CD4-positive, alpha-beta T cell treated with Interleukin-4 for 4 hours (primary cell): ENCODE measurements at regions not wholly inside any gene's neighbourhood (a gene's known extent, or its start where the extent isn't known, plus 50 kb on each side); places are given as distances from the start of the nearest gene placed in this dataset.

Experiments
- DNase-seq: peaks from one replicate; pipeline ENCODE4 v3.0.0-alpha.2; 2020

DNA sequence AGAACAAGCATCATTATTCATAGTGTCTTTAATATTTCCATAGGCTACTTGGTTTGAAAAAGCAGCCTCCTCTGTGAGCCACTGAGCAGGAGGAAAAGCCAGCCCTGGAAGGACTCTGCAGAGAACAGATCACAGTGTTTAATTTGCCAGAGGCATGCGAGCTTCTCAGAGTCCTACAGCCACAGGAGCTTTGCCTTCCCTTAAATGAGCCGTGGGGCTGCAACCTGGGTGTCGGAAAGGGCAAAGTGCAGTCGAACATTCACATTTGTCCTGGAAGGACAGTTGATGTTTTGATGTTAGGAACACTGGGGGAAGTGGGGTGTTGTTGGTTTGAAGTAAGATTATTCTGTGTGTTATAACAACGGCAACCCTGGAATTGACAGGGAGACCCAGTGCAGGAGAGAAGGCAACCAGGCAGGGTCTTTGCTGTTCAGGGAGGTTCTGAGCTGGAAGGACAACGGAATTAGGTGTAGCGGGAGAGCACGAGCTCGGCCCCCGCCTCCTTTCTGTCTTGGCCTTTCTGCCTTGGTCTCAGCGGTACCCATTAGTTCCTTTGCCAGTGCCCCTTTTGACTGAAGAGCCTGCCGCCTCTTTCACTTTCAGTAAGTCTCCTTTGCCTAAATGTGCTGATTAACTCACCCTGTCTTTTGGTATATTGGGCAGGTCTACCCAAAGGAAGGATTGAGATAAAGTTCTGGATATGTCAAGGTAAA is 192.3 kb upstream of the PITRM1 start:
- DNase-seq: no peak

GRCh38 chr10:3363311-3364045 is 190.9 kb upstream of the PITRM1 start:
- DNase-seq: no peak

GRCh38 chr10:3362394-3362793 is 189.8 kb upstream of the PITRM1 start:
- no peak for DNase-seq

DNA sequence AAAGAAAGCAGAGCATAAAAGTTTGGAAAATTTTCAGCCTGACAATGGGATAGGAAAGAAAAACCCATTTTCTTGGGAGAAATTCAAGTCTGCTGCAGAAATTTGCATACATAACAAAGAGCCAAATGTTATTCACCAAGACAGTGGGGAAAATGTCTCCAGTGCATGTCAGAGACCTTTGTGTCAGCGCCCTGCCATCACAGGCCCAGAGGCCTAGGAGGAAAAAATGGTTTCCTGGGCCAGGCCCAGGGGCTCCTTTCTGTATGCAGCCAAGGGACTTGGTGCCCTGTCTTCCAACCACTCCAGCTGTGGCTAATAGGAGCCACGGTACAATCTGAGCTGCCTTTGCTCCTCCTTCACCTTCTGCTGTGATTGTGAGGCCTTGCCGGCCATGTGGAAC is 189.1 kb upstream of the PITRM1 start:
- no peak for DNase-seq

GRCh38 chr10:3357737-3358136 is 185.2 kb upstream of the PITRM1 start:
- no peak for DNase-seq

DNA sequence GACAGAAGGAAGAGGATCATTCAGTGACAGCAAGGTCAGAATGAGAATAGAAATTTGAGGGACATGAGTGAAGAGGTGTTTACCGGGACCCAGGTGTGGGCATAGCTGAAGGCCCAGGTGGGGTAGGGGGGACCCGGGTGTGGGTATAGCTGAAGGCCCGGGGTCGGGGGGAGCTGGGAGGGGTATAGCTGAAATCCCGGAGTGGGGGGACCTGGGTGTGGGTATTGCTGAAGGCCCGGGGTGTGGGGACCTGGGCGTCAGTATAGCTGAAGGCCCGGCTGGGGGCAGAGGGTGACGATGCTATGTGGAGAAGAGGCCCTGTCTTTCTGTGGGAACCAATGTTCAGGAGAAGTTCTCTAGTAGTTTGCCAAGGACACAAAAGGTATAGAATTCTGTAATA is 183.0 kb upstream of the PITRM1 start:
- DNase-seq: no peak

- DNase-seq: no peak
Measured at GRCh38 chr10:3354174-3354900, 181.8 kb upstream of the PITRM1 start.

GRCh38 chr10:3353235-3353634 is 180.7 kb upstream of the PITRM1 start:
- no peak for DNase-seq

GRCh38 chr10:3350617-3351258 is 178.2 kb upstream of the PITRM1 start:
- DNase-seq: no peak

GRCh38 chr10:3350205-3350604 is 177.6 kb upstream of the PITRM1 start:
- no peak for DNase-seq

GRCh38 chr10:3348564-3348963 is 176.0 kb upstream of the PITRM1 start:
- DNase-seq: no peak

DNA sequence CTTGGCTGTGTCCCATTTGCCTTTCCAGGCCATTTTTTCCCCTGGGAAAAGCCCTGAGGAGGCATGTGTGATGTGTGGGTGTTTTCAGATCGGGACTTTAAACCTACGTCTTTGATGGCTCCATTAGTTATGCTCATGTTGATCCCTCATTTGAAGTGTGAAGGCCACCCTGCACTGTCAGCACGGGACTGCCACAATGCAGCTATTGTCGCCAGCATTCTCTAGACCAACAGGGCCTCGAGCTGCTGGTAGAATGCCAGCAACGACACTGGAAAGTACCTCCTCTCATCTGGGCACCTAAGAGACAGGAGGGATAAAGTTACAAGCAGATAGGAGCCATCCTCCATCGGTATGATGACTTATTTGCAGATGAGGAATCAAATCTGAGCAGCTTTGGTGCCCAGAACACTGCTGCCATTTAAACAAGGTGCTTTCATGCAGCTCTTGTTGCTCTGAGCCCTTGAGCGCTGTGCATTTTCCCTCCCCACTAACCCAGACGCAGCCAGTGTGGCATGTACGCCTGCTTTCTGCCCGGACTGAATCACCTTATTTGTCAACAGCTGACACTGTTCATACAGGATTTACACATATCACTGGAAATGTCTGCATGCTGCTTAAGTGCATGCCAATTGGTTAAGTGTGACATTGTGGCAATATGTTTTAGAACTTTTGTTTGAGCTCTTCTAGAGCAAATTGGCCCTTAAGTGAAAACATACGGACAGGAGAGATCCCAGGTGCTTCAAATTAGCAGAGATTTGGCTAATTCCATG is 175.0 kb upstream of the PITRM1 start:
- no peak for DNase-seq

- no peak for DNase-seq
Measured at GRCh38 chr10:3346851-3347250, 174.3 kb upstream of the PITRM1 start.

GRCh38 chr10:3342771-3343170 is 170.2 kb upstream of the PITRM1 start:
- DNase-seq: no peak

DNA sequence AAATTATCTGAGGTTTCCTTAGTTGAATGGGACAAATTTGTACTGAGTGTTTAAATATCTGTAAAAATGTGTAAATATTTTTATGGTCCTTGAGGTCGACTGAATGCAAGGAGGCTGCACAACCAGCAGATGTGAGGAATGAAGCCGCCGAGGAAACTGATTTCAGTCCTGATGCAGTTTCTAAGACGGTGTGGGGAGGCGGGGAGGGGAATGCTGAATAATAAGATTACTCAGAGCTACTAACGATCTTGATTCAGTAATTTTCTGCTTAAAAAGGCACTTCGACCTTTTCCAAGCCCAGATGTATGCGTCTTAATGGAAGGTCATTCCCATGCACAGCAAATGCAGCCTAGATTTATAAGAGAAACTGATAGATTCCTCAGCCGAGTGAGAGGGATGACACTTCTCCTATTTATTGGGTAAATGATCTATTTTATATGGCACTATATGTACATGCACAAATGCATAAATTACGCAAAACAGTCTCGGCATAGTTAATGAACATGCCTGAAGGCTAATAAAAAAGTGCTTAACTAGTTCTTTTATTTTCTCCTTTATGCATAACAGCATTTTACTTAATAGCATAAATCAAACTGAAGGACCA is 167.6 kb upstream of the PITRM1 start:
- DNase-seq: no peak

DNA sequence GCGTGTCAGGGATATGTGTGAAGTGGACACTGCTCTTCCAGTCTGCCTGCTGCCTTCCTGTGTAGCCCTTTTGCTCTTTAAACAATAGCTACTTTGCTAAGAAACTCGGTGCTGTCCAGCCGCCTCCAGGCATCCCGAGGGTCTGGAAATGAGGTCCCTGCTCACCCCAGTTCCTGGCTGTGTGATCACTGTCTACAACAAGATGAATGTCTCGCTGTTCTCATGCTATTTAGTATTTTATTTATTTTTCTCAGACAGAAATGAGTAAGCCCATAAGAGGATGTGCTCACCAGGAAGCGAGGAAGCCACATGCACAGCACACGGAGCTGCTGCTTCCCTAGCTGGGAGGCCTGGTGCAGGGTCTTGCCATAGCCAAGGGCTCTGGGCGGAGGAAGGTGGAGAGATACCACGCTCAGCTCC is 167.0 kb upstream of the PITRM1 start:
- DNase-seq: no peak

DNA sequence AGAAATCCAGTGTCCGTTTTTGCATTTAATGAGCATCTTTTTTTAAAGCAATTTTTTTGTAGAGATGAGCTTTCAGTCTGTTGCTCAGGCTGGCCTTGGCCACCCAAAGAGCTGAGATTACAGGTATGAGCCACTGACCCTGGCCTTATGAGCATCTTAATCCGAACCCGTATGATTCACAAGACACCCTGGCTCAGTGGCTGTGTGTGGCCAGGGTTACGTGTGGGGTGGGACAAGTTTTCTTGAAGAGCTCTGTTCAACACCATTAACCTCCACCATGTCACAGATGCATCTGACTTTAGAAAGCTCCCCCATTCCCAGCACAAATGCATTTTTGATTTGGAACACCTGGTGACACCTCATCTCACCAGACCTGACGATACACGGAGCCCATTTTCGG is 166.5 kb upstream of the PITRM1 start:
- no peak for DNase-seq

DNA sequence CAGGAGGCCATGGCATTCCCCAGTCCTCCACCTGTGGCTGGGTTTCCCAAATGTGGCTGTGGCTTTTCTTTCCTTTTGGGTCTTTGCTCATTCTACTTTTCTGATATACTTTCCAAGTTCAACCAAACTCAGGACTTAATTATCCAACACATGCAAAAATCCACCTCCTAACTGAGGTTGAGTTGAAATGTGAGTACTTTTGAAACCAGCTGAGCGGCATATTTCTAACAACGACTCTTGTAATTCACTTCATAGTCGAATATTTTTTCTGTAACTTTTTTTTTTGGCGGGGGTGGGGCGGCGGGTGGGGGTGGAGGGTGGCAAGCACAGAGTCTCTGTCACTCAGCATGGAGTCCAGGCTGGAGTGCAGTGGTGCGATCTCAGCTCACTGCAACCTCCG is 165.2 kb upstream of the PITRM1 start:
- DNase-seq: no peak

DNA sequence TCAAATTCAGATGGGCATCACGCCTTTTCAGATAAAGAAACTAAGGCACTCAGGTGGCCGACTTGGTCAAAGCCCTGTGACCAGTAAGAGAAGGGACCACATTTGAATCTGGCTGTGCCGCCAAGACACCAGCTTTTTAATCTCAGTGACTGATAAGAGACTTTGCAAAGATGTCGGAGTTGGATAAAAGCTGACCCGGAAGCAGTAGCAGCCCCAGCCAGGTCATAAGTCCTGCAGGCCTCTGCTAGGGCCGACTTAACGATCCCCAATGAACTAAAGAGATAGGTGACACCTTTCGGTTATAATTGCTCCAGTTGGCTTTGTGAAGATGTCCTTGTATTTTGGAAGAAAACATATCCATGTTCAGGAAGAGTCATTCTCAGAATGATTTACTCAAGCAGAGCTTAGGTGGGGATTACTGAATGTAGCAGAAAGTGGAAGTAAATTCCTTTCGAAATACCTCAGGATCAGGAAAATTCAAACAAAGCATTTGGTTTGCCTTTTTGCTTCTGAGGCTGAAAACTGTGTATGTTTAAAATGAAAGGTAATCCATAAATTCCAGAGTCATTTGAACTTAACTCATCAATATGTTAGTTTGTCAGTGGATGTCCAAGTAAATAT is 164.2 kb upstream of the PITRM1 start:
- no peak for DNase-seq

DNA sequence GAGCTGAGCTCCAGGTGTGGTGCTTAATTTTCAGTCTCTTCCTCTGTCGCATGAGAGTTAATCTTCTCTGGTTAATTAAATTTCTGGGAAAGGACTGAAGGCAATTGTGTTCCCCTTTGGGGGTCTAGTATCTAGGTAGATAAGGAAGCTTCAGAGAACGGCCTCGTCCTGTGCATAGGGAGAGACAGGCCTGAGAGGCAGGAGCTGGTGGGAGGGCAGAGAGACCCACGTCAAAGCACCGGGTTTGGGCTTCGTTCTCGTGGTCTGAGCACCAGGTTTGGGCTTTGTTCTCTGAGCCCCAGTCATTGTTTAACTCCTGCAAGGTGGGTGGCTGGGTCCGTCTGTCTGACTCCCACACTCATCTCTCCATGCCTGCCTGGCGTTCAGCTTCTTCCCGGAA is 160.8 kb upstream of the PITRM1 start:
- no peak for DNase-seq

- DNase-seq: no peak
Measured at GRCh38 chr10:3331690-3332230, 159.2 kb upstream of the PITRM1 start.

DNA sequence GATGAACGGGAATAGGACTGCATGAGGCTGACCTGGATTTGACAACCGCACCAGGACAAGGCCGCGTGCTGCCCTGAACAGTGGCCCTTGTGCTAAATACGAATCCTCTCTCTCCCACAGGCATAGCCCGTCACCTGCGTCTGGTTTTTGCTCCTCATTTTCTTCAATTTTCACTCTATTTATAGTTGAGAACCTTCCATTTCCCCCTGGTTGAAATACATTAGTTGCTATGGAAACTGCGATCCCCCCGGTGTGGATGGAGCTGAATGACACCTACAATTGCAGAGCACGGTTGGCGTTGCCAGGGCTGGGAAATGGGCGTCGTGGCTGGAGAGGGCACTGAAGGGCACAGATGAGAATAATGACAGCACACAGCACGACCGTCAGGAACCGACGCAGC is 158.6 kb upstream of the PITRM1 start:
- DNase-seq: no peak
